ENCODE measurements at regions not wholly inside any gene's neighbourhood (a gene's known extent, or its start where the extent isn't known, plus 50 kb on each side); places are given as distances from the start of the nearest gene placed in this dataset.
A peak's percentile ranks its signal among the peaks of the same experiment; 100 is the strongest.

GRCh38 chr14:99347561-99347960 lies 75.6 kb upstream of the BCL11B start:
- WGBS (ENCODE audit: insufficient coverage): 83% methylated on average over 9 of the region's 9 CpGs
- DNase-seq (ENCODE audit: low read depth in 4 of 6, low spot score in 6 of 6): no peak
- H3K27me3 ChIP-seq (ENCODE audit: control insufficient read depth, insufficient read depth, low read length): no peaks in the 10 kb centered on the region

GRCh38 chr14:99346470-99347080 lies 74.6 kb upstream of the BCL11B start:
- no peak overlapping the region for H3K4me3 ChIP-seq (ENCODE audit: low read depth, low read length)
- H3K36me3 ChIP-seq (ENCODE audit: control insufficient read depth, insufficient read depth, low read length): no peaks in the 10 kb centered on the region
- no peaks in the 10 kb centered on the region for H3K4me1 ChIP-seq (ENCODE audit: control insufficient read depth, insufficient read depth, low read length)
- 85% methylated on average over 11 of the region's 11 CpGs for WGBS (ENCODE audit: insufficient coverage)
- H3K9me3 ChIP-seq (ENCODE audit: control insufficient read depth, insufficient read depth, low read length): no peaks in the 10 kb centered on the region
- DNase-seq (ENCODE audit: low read depth in 4 of 6, low spot score in 6 of 6): no peak
- H3K27ac ChIP-seq (ENCODE audit: low read depth, low read length): no peak overlapping the region
- H3K27me3 ChIP-seq (ENCODE audit: control insufficient read depth, insufficient read depth, low read length): no peaks in the 10 kb centered on the region

More at GRCh38 chr14:99347561-99347960, 75.6 kb upstream of the BCL11B start:
- Histone ChIP-seq H3K36me3 (ENCODE audit: control insufficient read depth, insufficient read depth, low read length) (no peaks in the 10 kb centered on the region), H3K4me3 (ENCODE audit: low read depth, low read length) (no peak overlapping the region), H3K4me1 (ENCODE audit: control insufficient read depth, insufficient read depth, low read length) (no peaks in the 10 kb centered on the region), H3K9me3 (ENCODE audit: control insufficient read depth, insufficient read depth, low read length) (no peaks in the 10 kb centered on the region), H3K27ac (ENCODE audit: low read depth, low read length) (no peak overlapping the region)

- H3K4me1 ChIP-seq (ENCODE audit: control insufficient read depth, insufficient read depth, low read length): no peaks in the 10 kb centered on the region
- no peak overlapping the region for H3K4me3 ChIP-seq (ENCODE audit: low read depth, low read length)
- DNase-seq (ENCODE audit: low read depth in 4 of 6, low spot score in 6 of 6): no peak
- H3K36me3 ChIP-seq (ENCODE audit: control insufficient read depth, insufficient read depth, low read length): no peaks in the 10 kb centered on the region
- H3K27ac ChIP-seq (ENCODE audit: low read depth, low read length): no peak overlapping the region
- WGBS (ENCODE audit: insufficient coverage): 80% methylated on average over 7 of the region's 7 CpGs
- H3K9me3 ChIP-seq (ENCODE audit: control insufficient read depth, insufficient read depth, low read length): no peaks in the 10 kb centered on the region
- no peaks in the 10 kb centered on the region for H3K27me3 ChIP-seq (ENCODE audit: control insufficient read depth, insufficient read depth, low read length)
These were observed 73.5 kb upstream of the BCL11B start for GRCh38 chr14:99345472-99345871.

GRCh38 chr14:99344051-99344758 lies 72.2 kb upstream of the BCL11B start:
- Histone ChIP-seq H3K9me3 (ENCODE audit: control insufficient read depth, insufficient read depth, low read length) (no peaks in the 10 kb centered on the region), H3K27me3 (ENCODE audit: control insufficient read depth, insufficient read depth, low read length) (no peaks in the 10 kb centered on the region), H3K4me3 (ENCODE audit: low read depth, low read length) (no peak overlapping the region), H3K27ac (ENCODE audit: low read depth, low read length) (no peak overlapping the region), H3K36me3 (ENCODE audit: control insufficient read depth, insufficient read depth, low read length) (no peaks in the 10 kb centered on the region), H3K4me1 (ENCODE audit: control insufficient read depth, insufficient read depth, low read length) (no peaks in the 10 kb centered on the region)
- DNase-seq (ENCODE audit: low read depth in 4 of 6, low spot score in 6 of 6): no peak
- WGBS (ENCODE audit: insufficient coverage): 69% methylated on average over 10 of the region's 20 CpGs

- Histone ChIP-seq H3K27ac (ENCODE audit: low read depth, low read length) (no peak overlapping the region), H3K36me3 (ENCODE audit: control insufficient read depth, insufficient read depth, low read length) (no peaks in the 10 kb centered on the region), H3K9me3 (ENCODE audit: control insufficient read depth, insufficient read depth, low read length) (no peaks in the 10 kb centered on the region), H3K4me1 (ENCODE audit: control insufficient read depth, insufficient read depth, low read length) (no peaks in the 10 kb centered on the region), H3K4me3 (ENCODE audit: low read depth, low read length) (no peak overlapping the region), H3K27me3 (ENCODE audit: control insufficient read depth, insufficient read depth, low read length) (no peaks in the 10 kb centered on the region)
- 95% methylated on average over 7 of the region's 7 CpGs for WGBS (ENCODE audit: insufficient coverage)
- no peak for DNase-seq (ENCODE audit: low read depth in 4 of 6, low spot score in 6 of 6)
These were observed 70.9 kb upstream of the BCL11B start for GRCh38 chr14:99342906-99343305.

- H3K27ac ChIP-seq (ENCODE audit: low read depth, low read length): no peak overlapping the region
- WGBS (ENCODE audit: insufficient coverage): no CpG with 5 or more reads among the region's 6 CpGs
These were observed 70.2 kb upstream of the BCL11B start for GRCh38 chr14:99342204-99342603.

GRCh38 chr14:99339551-99339950 lies 67.6 kb upstream of the BCL11B start:
- Histone ChIP-seq H3K4me1 (ENCODE audit: control insufficient read depth, insufficient read depth, low read length) (peaks cover under 1% of the 10 kb centered on the region), H3K27ac (ENCODE audit: low read depth, low read length) (no peak overlapping the region), H3K9me3 (ENCODE audit: control insufficient read depth, insufficient read depth, low read length) (no peaks in the 10 kb centered on the region), H3K4me3 (ENCODE audit: low read depth, low read length) (no peak overlapping the region), H3K27me3 (ENCODE audit: control insufficient read depth, insufficient read depth, low read length) (no peaks in the 10 kb centered on the region), H3K36me3 (ENCODE audit: control insufficient read depth, insufficient read depth, low read length) (no peaks in the 10 kb centered on the region)
- DNase-seq (ENCODE audit: low read depth in 4 of 6, low spot score in 6 of 6): no peak
- WGBS (ENCODE audit: insufficient coverage): 85% methylated on average over 2 of the region's 2 CpGs

More at GRCh38 chr14:99342204-99342603, 70.2 kb upstream of the BCL11B start:
- no peaks in the 10 kb centered on the region for H3K4me1 ChIP-seq (ENCODE audit: control insufficient read depth, insufficient read depth, low read length)
- H3K27me3 ChIP-seq (ENCODE audit: control insufficient read depth, insufficient read depth, low read length): no peaks in the 10 kb centered on the region
- no peaks in the 10 kb centered on the region for H3K9me3 ChIP-seq (ENCODE audit: control insufficient read depth, insufficient read depth, low read length)
- no peak for DNase-seq (ENCODE audit: low read depth in 4 of 6, low spot score in 6 of 6)
- no peak overlapping the region for H3K4me3 ChIP-seq (ENCODE audit: low read depth, low read length)
- H3K36me3 ChIP-seq (ENCODE audit: control insufficient read depth, insufficient read depth, low read length): no peaks in the 10 kb centered on the region

GRCh38 chr14:99338313-99338712 lies 66.3 kb upstream of the BCL11B start:
- no peak for DNase-seq (ENCODE audit: low read depth in 4 of 6, low spot score in 6 of 6)
- Histone ChIP-seq H3K4me3 (ENCODE audit: low read depth, low read length) (no peak overlapping the region), H3K27me3 (ENCODE audit: control insufficient read depth, insufficient read depth, low read length) (no peaks in the 10 kb centered on the region), H3K27ac (ENCODE audit: low read depth, low read length) (no peak overlapping the region), H3K9me3 (ENCODE audit: control insufficient read depth, insufficient read depth, low read length) (no peaks in the 10 kb centered on the region), H3K4me1 (ENCODE audit: control insufficient read depth, insufficient read depth, low read length) (peaks cover 11% of the 10 kb centered on the region), H3K36me3 (ENCODE audit: control insufficient read depth, insufficient read depth, low read length) (no peaks in the 10 kb centered on the region)
- 100% methylated on average over 1 of the region's 5 CpGs for WGBS (ENCODE audit: insufficient coverage)

- peak in 1 of 6 donors; percentile 72 for DNase-seq (ENCODE audit: low read depth in 4 of 6, low spot score in 6 of 6)
- WGBS (ENCODE audit: insufficient coverage): 62% methylated on average over 20 of the region's 21 CpGs
- Histone ChIP-seq H3K27ac (ENCODE audit: low read depth, low read length) (no peak overlapping the region), H3K36me3 (ENCODE audit: control insufficient read depth, insufficient read depth, low read length) (no peaks in the 10 kb centered on the region), H3K9me3 (ENCODE audit: control insufficient read depth, insufficient read depth, low read length) (no peaks in the 10 kb centered on the region), H3K4me3 (ENCODE audit: low read depth, low read length) (no peak overlapping the region), H3K27me3 (ENCODE audit: control insufficient read depth, insufficient read depth, low read length) (no peaks in the 10 kb centered on the region), H3K4me1 (ENCODE audit: control insufficient read depth, insufficient read depth, low read length) (peaks cover 11% of the 10 kb centered on the region)
These were observed 62.0 kb upstream of the BCL11B start for GRCh38 chr14:99333841-99334635.

Data from spinal cord (tissue), 9 donors.